Mesodermal cell (in vitro differentiated cells): ENCODE measurements at regions not wholly inside any gene's neighbourhood (a gene's known extent, or its start where the extent isn't known, plus 50 kb on each side); places are given as distances from the start of the nearest gene placed in this dataset.
"Not testable (repeated sequence)": the region's sequence is repeated elsewhere in the genome, so short reads cannot be mapped to it uniquely, and the experiment has no call there.

Experiments
- H3K27ac ChIP-seq: 2 replicates; pipeline ENCODE4 v1.7.0; 2013; ENCODE audit warnings: mild to moderate bottlenecking, low read depth, low read length, moderate library complexity; ENCODE audit not compliant: severe bottlenecking
- H3K36me3 ChIP-seq: 2 replicates; pipeline ENCODE4 v1.7.1; 2013; ENCODE audit warnings: mild to moderate bottlenecking, low read length, moderate library complexity; ENCODE audit not compliant: control insufficient read depth, insufficient read depth
- H3K4me1 ChIP-seq: one replicate; pipeline ENCODE4 v1.7.1; 2013; ENCODE audit warnings: mild to moderate bottlenecking, low read length; ENCODE audit not compliant: insufficient read depth, control insufficient read depth, poor library complexity, severe bottlenecking
- H3K4me3 ChIP-seq: 2 replicates; pipeline ENCODE4 v1.7.0; 2013; ENCODE audit warnings: low read length, control low read depth, mild to moderate bottlenecking; ENCODE audit not compliant: insufficient read depth, poor library complexity, severe bottlenecking; ENCODE audit errors: extremely low read depth
- H3K9me3 ChIP-seq: 2 replicates; pipeline ENCODE4 v1.7.1; 2013; ENCODE audit warnings: mild to moderate bottlenecking, low read length, moderate library complexity; ENCODE audit not compliant: control insufficient read depth
- WGBS, 2 experiments: methylation state at CpG; one replicate each; pipeline ENCODE4 v1.1.5; 2013; ENCODE audit warnings: missing lambda C conversion rate in 2 of 2; ENCODE audit not compliant: insufficient coverage in 2 of 2; 5-methylcytosine and 5-hydroxymethylcytosine counted together

DNA sequence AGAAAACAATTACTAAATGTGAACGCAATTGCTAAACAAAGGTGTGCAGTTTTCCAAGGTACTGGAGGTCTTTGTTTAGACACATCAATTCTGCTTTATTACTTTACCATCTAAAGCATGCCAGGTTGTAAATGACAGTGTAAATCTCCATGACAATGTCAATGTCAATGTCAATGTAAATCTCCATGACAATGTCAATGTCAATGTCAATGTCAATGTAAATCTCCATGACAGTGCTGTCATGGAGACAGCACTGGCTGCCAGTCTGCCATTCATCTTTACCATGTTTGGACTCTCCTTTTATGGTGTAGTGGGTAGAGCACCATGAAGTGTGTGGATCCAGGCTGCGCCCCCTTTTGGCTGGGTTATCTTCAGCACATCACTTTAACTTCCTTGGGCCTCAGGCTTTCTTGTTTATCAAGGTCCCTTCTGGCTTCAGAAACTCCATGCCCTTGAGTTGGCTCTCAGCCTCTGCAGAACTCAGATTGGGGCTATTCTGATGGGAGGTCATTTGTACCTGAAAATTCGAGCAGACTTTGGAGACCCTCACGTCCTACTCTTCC lies 149.1 kb downstream of the BCL2L11 start:
- not testable (repeated sequence) for H3K9me3 ChIP-seq, H3K36me3 ChIP-seq, H3K27ac ChIP-seq, H3K4me3 ChIP-seq, H3K4me1 ChIP-seq
- no CpG with 5 or more reads among the region's 4 CpGs for WGBS, 2 experiments

- H3K27ac ChIP-seq, H3K9me3 ChIP-seq, H3K36me3 ChIP-seq, H3K4me1 ChIP-seq, H3K4me3 ChIP-seq: not testable (repeated sequence)
- WGBS, 2 experiments: no CpG with 5 or more reads among the region's 3 CpGs
Observed at GRCh38 chr2:111270569-111270968, 149.9 kb downstream of the BCL2L11 start.

GRCh38 chr2:111271647-111272304 lies 151.1 kb downstream of the BCL2L11 start:
- H3K27ac ChIP-seq, H3K4me3 ChIP-seq, H3K4me1 ChIP-seq, H3K36me3 ChIP-seq, H3K9me3 ChIP-seq: not testable (repeated sequence)
- 94 to 100% methylated on average over 1 to 3 of the region's 8 CpGs for WGBS, 2 experiments

- H3K27ac ChIP-seq, H3K4me1 ChIP-seq, H3K4me3 ChIP-seq, H3K9me3 ChIP-seq, H3K36me3 ChIP-seq: not testable (repeated sequence)
- no CpG with 5 or more reads among the region's 7 CpGs for WGBS, 2 experiments
Observed at GRCh38 chr2:111273007-111273406, 152.3 kb downstream of the BCL2L11 start.

- H3K9me3 ChIP-seq, H3K27ac ChIP-seq, H3K4me3 ChIP-seq, H3K4me1 ChIP-seq, H3K36me3 ChIP-seq: not testable (repeated sequence)
- 94 to 100% methylated on average over 2 to 3 of the region's 15 CpGs for WGBS, 2 experiments
Observed at GRCh38 chr2:111275047-111275853, 154.5 kb downstream of the BCL2L11 start.

GRCh38 chr2:111275854-111276171 lies 155.1 kb downstream of the BCL2L11 start:
- H3K9me3 ChIP-seq, H3K4me3 ChIP-seq, H3K27ac ChIP-seq, H3K4me1 ChIP-seq, H3K36me3 ChIP-seq: not testable (repeated sequence)
- no CpG with 5 or more reads among the region's 3 CpGs for WGBS, 2 experiments

DNA sequence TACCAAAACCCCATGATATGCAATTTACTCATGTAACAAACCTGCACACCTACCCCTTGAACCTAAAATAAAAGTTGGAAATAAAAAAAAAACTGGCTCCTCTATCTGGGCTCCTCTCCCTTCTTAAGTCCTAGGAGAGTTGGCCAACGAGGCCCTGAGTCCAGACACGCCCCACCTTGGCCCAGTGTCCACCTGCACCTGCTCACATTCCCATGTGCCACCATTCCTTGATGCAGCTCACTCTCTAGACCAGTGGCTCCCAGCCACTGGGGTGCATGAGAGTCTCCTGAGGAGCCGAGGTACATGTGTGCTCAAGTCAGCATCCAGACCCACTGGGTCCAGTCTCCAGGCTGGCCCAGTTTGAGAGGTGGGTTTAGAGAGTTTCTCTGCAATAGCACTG lies 157.4 kb downstream of the BCL2L11 start:
- not testable (repeated sequence) for H3K4me1 ChIP-seq, H3K4me3 ChIP-seq, H3K9me3 ChIP-seq, H3K36me3 ChIP-seq, H3K27ac ChIP-seq
- no CpG with 5 or more reads among the region's 3 CpGs for whole genome bisulfite sequencing, 2 experiments

DNA sequence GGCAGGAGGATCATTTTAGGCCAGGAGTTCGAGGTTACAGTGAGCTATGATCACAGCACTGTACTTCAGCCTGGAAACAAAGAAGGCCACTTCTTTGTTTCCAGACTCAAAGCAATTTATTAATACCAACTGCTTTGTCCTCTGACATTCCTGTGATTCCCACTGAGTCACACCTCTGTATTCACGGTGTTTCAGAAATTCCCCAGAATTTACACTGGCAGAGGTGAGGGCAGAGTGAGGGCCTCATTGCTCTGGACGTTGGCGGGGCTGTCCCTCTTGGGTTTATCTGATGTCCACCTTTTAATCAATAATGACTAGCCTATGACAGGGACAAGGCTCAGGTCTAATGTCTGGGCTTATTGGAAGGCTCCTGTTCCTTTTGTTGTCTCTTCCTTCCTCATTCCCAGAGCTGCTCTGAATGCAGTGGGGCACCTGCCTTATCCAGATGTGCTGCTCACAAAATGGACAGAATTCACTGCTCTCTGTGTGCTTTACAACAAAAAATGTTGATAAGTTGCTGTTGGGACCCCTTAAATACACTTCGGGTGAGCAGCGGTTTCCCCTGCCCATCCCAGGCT lies 160.1 kb downstream of the BCL2L11 start:
- not testable (repeated sequence) for H3K4me1 ChIP-seq, H3K36me3 ChIP-seq, H3K27ac ChIP-seq, H3K4me3 ChIP-seq, H3K9me3 ChIP-seq
- no CpG with 5 or more reads among the region's 6 CpGs for WGBS, 2 experiments

GRCh38 chr2:111282162-111282561 lies 161.4 kb downstream of the BCL2L11 start:
- H3K36me3 ChIP-seq, H3K27ac ChIP-seq, H3K4me1 ChIP-seq, H3K4me3 ChIP-seq, H3K9me3 ChIP-seq: not testable (repeated sequence)
- WGBS, 2 experiments: no CpG with 5 or more reads among the region's 5 CpGs

DNA sequence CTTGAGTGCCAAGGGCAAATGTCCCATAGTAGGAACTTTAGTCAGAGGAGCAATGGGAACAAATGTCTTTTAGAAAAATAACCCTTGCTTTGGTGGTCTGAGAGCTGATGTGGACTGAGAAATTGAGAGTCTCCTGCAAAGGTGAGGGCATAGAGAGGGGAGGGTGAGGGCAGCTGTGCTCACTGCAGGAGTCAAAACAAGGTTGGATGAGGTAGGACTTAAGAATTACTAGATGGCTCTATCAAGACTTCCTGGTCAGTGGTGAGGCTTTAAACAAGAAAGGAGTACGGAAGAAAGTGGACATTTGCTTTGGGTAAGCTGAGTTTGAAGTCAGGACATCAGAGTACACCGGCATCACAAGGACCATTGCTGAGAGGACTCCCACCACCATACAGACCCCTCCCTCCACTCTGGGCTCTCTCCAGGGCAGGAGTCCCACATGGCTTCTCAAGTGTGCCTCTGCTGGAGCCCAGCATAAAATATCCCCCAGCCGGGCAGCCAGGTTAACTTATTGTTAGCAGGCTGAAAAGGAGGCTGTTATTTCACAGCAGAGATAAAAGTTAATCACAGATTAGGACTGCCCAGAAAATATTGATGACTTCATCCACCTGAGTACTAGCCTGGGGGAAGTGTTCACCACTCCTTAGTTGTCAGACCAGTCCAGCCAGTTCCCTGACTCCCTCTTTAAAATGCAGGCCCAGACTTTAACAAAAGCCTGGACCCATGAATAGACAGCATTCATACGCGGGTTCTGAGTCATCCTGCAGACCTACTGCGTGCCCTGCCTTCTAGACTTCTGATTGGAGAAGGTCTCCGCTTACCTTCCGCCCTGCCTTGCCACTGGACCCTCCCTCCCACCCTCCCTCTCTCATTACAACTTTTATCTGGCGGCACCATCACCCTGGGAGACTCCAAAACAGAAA lies 167.2 kb downstream of the BCL2L11 start:
- H3K4me1 ChIP-seq, H3K27ac ChIP-seq, H3K36me3 ChIP-seq, H3K9me3 ChIP-seq, H3K4me3 ChIP-seq: not testable (repeated sequence)
- WGBS, 2 experiments: 87% methylated on average over 5 of the region's 9 CpGs; no CpG with 5 or more reads in 1 of the 2 experiments
